ENCODE measurements at regions not wholly inside any gene's neighbourhood (a gene's known extent, or its start where the extent isn't known, plus 50 kb on each side); places are given as distances from the start of the nearest gene placed in this dataset.
"Not testable (repeated sequence)": the region's sequence is repeated elsewhere in the genome, so short reads cannot be mapped to it uniquely, and the experiment has no call there.

GRCh38 chr3:124043023-124043422, 51.1 kb upstream of the ROPN1 start:
- no peak for DNase-seq

- DNase-seq: no peak
These were observed 53.0 kb upstream of the ROPN1 start for GRCh38 chr3:124044956-124045355.

GRCh38 chr3:124048967-124049798, 57.3 kb upstream of the ROPN1 start:
- no peak for DNase-seq

DNA sequence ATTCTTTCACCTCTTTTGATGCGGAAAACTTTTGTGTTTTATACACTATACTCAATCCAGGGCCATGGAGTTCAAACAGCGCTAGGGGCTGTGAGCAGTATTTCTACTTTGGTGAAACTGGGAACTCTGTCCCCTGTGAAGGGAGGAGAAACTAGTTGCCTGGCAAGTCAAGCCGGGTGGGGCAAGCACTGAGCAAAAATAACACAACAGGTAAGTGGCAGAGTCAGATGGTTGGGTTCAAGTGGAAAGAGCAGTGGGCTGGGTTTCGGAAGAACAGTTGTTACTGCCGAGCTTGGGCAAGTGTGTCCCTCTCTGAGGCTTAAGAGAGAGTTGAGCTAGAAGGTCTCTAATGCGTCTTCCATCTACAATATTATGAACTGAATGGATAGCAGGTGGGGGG, 59.7 kb upstream of the ROPN1 start:
- DNase-seq: no peak

- no peak for DNase-seq
These were observed 61.9 kb upstream of the ROPN1 start for GRCh38 chr3:124053871-124054270.

GRCh38 chr3:124056846-124057245, 64.9 kb upstream of the ROPN1 start:
- DNase-seq: no peak

DNA sequence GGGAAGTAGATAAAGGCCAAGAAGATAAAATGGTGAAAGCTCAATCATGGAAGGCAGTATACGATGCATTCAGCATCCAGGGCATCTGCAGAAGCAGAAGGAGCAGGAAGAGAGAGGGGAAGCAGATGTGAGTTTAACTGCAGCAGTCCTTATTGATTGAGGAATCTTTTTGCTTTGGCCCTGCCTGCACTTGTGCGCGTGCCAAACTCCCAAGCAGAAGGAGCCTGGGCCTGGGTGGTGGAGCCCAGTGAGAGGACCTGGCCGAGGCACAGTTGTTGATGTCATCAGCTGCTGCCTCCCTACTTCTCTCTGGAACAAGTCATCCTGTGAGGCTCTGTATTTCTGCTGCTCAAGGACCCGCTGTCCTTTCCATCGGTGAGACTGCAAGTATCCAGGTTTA, 65.5 kb upstream of the ROPN1 start:
- no peak for DNase-seq

DNA sequence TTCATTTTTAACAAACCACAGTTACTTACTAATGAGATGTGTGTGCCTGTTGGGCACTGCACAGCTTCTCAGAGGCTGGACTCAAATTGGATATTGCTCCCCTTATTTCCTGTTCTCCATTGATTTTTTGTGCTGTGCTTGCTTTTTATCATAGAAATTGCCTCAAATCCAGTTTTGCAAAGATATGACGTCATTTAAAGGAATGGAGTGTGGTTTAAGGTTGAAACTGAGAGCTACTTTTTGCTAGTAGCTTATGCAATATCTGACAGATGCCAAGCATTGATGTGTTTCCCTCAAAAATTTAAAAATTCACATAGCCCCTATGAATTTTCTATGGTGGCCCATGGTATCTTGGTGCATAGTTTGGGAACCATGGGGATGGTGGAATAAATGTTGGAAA, 67.7 kb upstream of the ROPN1 start:
- no peak for DNase-seq

GRCh38 chr3:124063197-124063909, 71.4 kb upstream of the ROPN1 start:
- no peak for DNase-seq

GRCh38 chr3:124064050-124064449, 72.1 kb upstream of the ROPN1 start:
- no peak for DNase-seq

DNA sequence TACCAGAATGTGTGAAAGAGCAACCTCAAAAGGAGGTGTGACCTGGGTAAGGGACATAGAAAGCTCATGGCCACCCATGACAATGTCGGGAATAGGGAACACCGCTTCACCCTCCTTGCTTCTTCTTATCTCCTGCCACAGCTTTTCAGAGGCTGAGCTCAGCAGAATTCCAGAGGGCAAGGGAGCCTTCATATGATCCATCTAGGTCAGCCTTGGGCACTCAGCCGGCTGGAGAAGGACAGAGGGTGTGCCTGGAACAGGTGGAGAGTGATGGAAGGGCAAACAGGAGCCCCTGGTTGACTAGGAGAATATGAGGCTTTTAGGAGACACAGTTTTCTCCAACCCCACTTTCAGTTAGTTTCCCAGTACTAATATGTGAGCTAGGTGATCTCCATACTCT, 74.6 kb upstream of the ROPN1 start:
- not testable (repeated sequence) for DNase-seq

DNA sequence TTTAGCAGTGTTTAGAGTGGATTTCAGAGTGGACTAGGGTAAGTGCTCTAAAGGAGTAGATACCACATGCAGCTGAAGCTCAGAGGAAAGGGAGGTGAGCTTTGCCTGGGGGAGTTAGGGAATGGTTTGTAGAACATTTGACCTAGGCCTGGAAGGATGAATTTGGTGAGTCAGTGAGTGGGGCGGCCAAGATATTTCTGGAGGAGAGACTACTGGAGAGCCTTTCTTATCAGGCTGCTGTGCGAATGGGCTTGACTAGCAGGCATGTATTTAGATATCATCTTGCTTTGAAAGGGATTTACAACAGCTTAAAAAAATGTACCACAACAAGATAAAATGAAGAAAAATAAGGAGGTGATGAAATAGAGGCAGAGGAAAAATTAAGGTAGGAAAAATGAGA, 77.8 kb upstream of the ROPN1 start:
- DNase-seq: not testable (repeated sequence)

- DNase-seq: not testable (repeated sequence)
These were observed 83.2 kb upstream of the ROPN1 start for GRCh38 chr3:124075090-124075489.

DNA sequence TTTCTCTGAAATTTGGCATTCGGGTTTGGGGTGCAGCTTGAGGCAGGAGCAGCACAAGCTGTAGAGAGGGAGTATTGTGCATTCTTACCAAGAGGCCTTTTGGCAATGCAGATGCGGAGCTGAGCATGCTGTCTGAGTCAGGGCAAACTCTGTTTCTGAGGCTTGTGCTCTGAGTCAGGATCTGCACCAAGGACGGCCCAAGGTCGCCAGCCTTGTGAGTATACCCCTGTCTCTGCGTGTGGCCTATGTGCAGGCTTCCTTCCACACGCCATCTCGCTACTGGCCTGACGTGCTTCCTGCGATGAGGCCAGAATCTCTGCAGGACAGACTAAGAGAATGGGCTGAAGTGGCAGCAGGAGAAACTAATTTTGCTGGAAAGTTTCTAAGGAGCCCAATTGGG, 83.8 kb upstream of the ROPN1 start:
- no peak for DNase-seq

GRCh38 chr3:124076235-124076634, 84.3 kb upstream of the ROPN1 start:
- no peak for DNase-seq

DNA sequence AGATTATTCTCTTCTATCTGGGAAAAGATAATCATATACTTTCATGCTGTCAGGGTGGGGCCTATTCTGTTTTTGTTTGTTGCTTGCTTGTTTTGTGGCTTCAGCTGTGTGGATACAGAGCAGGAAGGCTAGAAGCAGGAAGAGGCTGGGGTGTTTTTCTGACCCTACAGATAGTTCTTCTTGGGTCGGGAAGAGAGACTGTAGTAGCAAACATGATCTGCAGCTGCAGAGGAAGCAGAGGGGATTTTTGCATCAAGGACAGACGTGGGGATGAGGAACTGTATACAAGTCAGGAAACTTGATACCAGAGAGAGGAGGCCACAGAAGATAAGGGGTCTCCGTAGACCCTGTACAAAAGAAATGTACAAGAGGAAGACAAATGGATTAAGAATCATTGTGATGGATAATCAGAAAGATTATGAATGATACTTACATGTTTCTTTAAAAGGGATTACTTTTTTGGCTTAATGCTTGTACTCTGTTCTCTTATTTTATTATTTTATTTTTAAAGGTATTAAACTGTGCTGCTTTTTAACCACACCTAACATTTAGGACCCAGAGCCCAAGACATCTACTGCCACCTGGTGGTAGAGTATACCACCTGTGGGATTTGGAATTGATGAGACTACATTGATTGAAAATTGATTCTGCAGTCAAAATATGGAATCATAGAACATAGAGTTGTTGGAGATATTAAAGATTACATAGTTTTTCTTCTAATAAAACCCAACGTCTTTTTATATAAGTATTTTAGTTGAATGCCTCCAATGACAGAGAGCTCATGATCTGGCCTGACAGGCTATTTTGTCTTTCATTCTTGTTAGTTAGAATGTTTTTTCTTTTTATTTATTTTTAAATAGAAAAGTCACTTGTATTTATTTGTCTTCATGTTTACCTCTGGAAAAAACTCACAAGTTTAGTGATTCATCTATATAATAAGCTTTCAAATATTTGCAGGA, 87.3 kb upstream of the ROPN1 start:
- DNase-seq: peak; percentile 77

DNA sequence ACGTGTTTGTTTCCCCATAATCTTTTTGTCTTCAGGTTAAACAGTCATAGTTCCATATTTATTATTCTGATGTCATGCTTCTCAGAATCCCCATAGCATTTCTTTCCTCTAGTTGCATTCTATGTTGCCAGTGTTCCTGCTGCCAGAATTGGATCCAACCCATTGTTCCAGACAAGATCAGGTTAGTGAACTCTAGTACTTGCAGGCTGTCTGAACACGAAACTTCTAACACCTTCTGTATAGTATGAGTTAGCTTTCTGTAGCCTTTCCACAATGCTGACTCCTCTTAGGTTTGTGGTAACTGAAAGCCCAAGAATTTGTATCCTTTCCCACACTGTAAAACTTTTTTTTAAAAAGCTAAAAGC, 88.0 kb upstream of the ROPN1 start:
- DNase-seq: no peak

DNA sequence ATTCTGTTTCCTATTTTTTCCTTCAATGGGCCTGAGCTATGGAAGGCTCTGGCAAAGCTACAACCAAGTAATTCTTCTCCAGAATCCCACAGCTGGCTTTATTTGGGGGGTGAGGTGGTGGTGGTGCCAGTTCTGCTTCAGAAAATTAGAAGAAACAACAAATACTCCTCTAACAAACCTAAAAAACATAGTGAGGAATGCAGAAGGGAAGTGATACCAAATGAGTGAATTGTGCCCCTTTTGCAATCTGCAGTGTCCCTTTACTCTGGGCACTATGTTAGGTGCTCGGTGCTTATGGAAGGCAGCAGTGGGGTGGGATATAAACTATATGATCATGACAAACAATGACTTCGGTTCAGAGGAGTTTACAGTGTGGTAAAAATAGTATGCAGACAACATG, 90.4 kb upstream of the ROPN1 start:
- DNase-seq: no peak

- no peak for DNase-seq
These were observed 92.3 kb upstream of the ROPN1 start for GRCh38 chr3:124084022-124084881.

- no peak for DNase-seq
These were observed 96.9 kb upstream of the ROPN1 start for GRCh38 chr3:124088801-124089200.

DNA sequence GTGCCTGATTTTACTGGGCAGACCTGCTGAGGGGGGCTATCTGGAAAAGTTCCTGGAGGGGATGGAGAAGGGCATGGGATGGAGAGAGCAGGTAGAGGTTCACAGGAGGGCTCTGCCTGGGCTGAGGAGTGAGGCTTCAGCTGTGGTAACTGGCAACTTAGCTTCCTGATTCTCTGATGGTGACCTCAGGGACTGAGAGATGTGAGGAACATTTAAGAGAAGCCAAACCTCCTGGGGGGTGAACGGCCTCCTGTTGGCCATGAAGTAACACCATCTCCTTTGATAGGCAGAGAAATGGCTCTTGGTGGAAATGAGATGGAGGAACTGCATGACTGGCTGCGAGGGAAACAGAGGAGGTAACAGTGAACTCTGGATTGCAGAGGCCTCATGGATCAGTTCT, 97.3 kb upstream of the ROPN1 start:
- DNase-seq: no peak

DNA sequence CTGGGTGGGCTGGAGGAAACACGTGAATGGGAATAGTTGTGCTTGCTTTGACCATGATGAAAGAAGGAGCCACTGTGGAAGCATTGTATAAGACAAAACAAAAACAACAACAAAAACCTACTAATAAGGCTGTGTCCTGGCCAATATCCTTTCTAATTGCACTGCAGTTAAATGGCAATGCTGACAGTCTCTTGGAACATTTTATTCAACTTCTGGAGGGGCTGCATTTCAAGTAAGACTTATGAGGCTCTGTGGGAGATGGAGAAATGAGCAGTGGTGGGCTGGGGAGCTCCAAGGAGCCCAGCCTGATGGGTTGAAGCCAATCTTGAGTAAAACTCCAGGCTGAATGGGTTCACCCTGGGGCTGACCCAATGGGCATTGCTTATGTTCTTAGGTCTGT, 99.8 kb upstream of the ROPN1 start:
- no peak for DNase-seq
